GM23338 (cell line): ENCODE measurements at regions not wholly inside any gene's neighbourhood (a gene's known extent, or its start where the extent isn't known, plus 50 kb on each side); places are given as distances from the start of the nearest gene placed in this dataset.

ENCODE experiments used
- ATAC-seq: fragments of 200-7000 bp; cut with Tn5 transposase; 3 replicates; pipeline ENCODE4 v1.9.1; 2020
- DNase-seq: peaks from one replicate; pipeline ENCODE4 v3.0.0-alpha.2; 2015; ENCODE audit warnings: low spot score
- H2AFZ ChIP-seq: fragments of 200-600 bp; sonication (generic); 2 replicates; pipeline ENCODE4 v1.8.0; 2016; ENCODE audit warnings: antibody characterized with exemption, mild to moderate bottlenecking, moderate library complexity
- H3F3A ChIP-seq: fragments of 200-600 bp; sonication (generic); replicated peaks from 2 replicates; pipeline ENCODE4 v1.8.0; 2017; ENCODE audit warnings: antibody characterized with exemption, mixed run types, low read depth
- H3K27ac ChIP-seq: fragments of 200-600 bp; sonication (generic); 2 replicates; pipeline ENCODE4 v1.6.1; 2016; ENCODE audit warnings: low read depth
- H3K27me3 ChIP-seq: fragments of 200-600 bp; sonication (generic); 2 replicates; pipeline ENCODE4 v1.8.0; 2016; ENCODE audit warnings: mild to moderate bottlenecking, mixed run types, moderate library complexity; ENCODE audit not compliant: insufficient read depth
- H3K36me3 ChIP-seq: fragments of 200-600 bp; sonication (generic); 2 replicates; pipeline ENCODE4 v1.8.0; 2016; ENCODE audit warnings: mild to moderate bottlenecking; ENCODE audit not compliant: insufficient read depth
- H3K4me1 ChIP-seq: fragments of 200-600 bp; sonication (generic); 2 replicates; pipeline ENCODE4 v1.8.0; 2016; ENCODE audit warnings: mild to moderate bottlenecking, moderate library complexity; ENCODE audit not compliant: insufficient read depth
- H3K4me2 ChIP-seq: fragments of 200-600 bp; sonication (generic); 2 replicates; pipeline ENCODE4 v1.7.1; 2017; ENCODE audit warnings: mixed run types
- H3K4me3 ChIP-seq: fragments of 200-600 bp; sonication (generic); 2 replicates; pipeline ENCODE4 v1.6.1; 2016; ENCODE audit warnings: mixed run types
- H3K79me2 ChIP-seq: fragments of 200-600 bp; sonication (generic); replicated peaks from 2 replicates; pipeline ENCODE4 v1.8.0; 2017; ENCODE audit warnings: mild to moderate bottlenecking; ENCODE audit not compliant: insufficient read depth
- H3K9me2 ChIP-seq: fragments of 200-600 bp; sonication (generic); 2 replicates; pipeline ENCODE4 v1.8.0; 2017; ENCODE audit not compliant: insufficient read depth
- H4K20me1 ChIP-seq: fragments of 200-600 bp; sonication (generic); replicated peaks from 2 replicates; pipeline ENCODE4 v1.8.0; 2017; ENCODE audit warnings: mild to moderate bottlenecking; ENCODE audit not compliant: insufficient read depth
- H3K27ac Mint-ChIP-seq: 2 replicates; pipeline ENCODE4 v1.8.0; 2020; ENCODE audit warnings: inconsistent platforms, mild to moderate bottlenecking, moderate library complexity, mixed read lengths
- H3K27me3 Mint-ChIP-seq: 3 replicates; pipeline ENCODE4 v1.8.0; 2022; ENCODE audit warnings: low read depth, mild to moderate bottlenecking, moderate library complexity, mixed read lengths, inconsistent platforms; ENCODE audit not compliant: insufficient read depth, poor library complexity
- H3K36me3 Mint-ChIP-seq: 3 replicates; pipeline ENCODE4 v1.8.0; 2021; ENCODE audit warnings: low read depth, mild to moderate bottlenecking, inconsistent platforms, moderate library complexity, mixed read lengths
- H3K4me1 Mint-ChIP-seq: 3 replicates; pipeline ENCODE4 v1.8.0; 2020; ENCODE audit warnings: mild to moderate bottlenecking, inconsistent platforms, mixed read lengths
- H3K4me3 Mint-ChIP-seq: 3 replicates; pipeline ENCODE4 v1.8.0; 2021; ENCODE audit warnings: moderate library complexity, mild to moderate bottlenecking, inconsistent platforms, mixed read lengths
- H3K9me3 Mint-ChIP-seq: 3 replicates; pipeline ENCODE4 v1.8.0; 2020; ENCODE audit warnings: moderate library complexity, mild to moderate bottlenecking, inconsistent platforms, mixed read lengths
- CREB1 ChIP-seq: fragments of 250-450 bp; sonication (Bioruptor Pico); IDR thresholded peaks from 2 replicates; pipeline ENCODE4 v1.5.0; 2020; ENCODE audit warnings: low read depth, mild to moderate bottlenecking, moderate library complexity
- EZH2phosphoT487 ChIP-seq: fragments of 200-600 bp; sonication (generic); IDR thresholded peaks from one replicate; pipeline ENCODE4 v1.8.1; 2018; ENCODE audit warnings: antibody characterized with exemption; ENCODE audit not compliant: unreplicated experiment
- JUNB ChIP-seq: IDR thresholded peaks from one replicate; pipeline ENCODE4 v1.6.1; 2016; ENCODE audit warnings: antibody characterized with exemption; ENCODE audit not compliant: unreplicated experiment
- NANOG ChIP-seq: IDR thresholded peaks from 2 replicates; pipeline ENCODE4 v1.6.1; 2016; ENCODE audit warnings: antibody characterized with exemption, borderline replicate concordance
- STAT1 ChIP-seq: IDR thresholded peaks from one replicate; pipeline ENCODE4 v1.6.1; 2016; ENCODE audit warnings: antibody characterized with exemption; ENCODE audit not compliant: unreplicated experiment
- ZNF114 ChIP-seq: fragments of 250-450 bp; sonication (Bioruptor Pico); IDR thresholded peaks from 2 replicates; pipeline ENCODE4 v1.5.0; 2020; ENCODE audit warnings: mild to moderate bottlenecking, moderate library complexity
- ZNF331 ChIP-seq: fragments of 250-450 bp; sonication (Bioruptor Pico); IDR thresholded peaks from 2 replicates; pipeline ENCODE4 v1.5.0; 2020; ENCODE audit warnings: low read depth, mild to moderate bottlenecking, moderate library complexity
- TF ChIP-seq, protein P1 (sequence below), 2 experiments: fragments of 200-600 bp in 1 of 2; sonication (generic) in 1 of 2; conservative IDR thresholded peaks; 2 replicates each; pipeline versions ENCODE4 v1.5.1 to v1.6.1; 2016 to 2017; ENCODE audit warnings: antibody characterized with exemption in 2 of 2, low read depth in 2 of 2, mild to moderate bottlenecking in 2 of 2, moderate library complexity in 1 of 2
- TF ChIP-seq, protein P2 (sequence below): IDR thresholded peaks from 2 replicates; pipeline ENCODE4 v1.6.1; 2016; ENCODE audit warnings: antibody characterized with exemption
- TF ChIP-seq, protein P3 (sequence below): IDR thresholded peaks from one replicate; pipeline ENCODE4 v1.6.1; 2018; ENCODE audit warnings: antibody characterized with exemption; ENCODE audit not compliant: unreplicated experiment

DNA sequence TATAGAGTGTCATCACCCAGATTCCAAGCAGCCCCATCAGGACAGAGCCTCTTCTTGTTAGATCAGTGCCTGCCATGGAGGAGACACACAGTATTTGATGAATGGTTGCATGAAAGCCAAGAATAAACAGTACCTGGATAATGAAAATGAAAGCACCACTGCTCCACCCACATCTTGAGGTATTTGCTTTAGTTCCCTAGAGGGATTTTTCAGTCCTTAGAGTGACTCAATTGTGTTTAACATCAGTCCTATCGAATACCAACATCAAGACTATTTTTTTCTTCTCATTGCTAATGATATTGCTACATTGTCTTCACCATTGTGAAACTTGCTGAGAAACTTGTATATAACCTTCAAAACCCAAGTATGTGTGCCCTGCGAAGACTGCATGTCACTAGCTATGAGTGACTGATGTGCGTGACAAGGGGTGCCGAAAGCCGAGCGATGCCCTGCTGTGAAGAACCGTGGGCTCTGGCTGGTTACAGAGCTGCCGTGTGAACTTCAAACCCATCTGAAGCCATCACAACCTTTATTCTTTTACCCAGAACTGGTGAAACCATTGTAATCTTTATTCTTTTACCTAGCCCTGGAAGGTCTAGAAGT lies 211.3 kb upstream of the FAT1 start:
- H3K36me3 ChIP-seq, result no peaks in the 10 kb centered on the region
- H3K9me2 ChIP-seq, result no peaks in the 10 kb centered on the region; the same call in 1 of the 2 replicates
- Mint-ChIP-seq H3K4me3 (no peak overlapping the region), H3K27ac (no peak overlapping the region), H3K36me3 (no peaks in the 10 kb centered on the region), H3K9me3 (peaks cover 4% of the 10 kb centered on the region; the same call in 2 of the 3 replicates), H3K27me3 (no peaks in the 10 kb centered on the region), H3K4me1 (peaks cover 4% of the 10 kb centered on the region)
- no peaks in the 10 kb centered on the region for H3K27me3 ChIP-seq
- no peak for TF ChIP-seq STAT1
- TF ChIP-seq, protein P1, sequence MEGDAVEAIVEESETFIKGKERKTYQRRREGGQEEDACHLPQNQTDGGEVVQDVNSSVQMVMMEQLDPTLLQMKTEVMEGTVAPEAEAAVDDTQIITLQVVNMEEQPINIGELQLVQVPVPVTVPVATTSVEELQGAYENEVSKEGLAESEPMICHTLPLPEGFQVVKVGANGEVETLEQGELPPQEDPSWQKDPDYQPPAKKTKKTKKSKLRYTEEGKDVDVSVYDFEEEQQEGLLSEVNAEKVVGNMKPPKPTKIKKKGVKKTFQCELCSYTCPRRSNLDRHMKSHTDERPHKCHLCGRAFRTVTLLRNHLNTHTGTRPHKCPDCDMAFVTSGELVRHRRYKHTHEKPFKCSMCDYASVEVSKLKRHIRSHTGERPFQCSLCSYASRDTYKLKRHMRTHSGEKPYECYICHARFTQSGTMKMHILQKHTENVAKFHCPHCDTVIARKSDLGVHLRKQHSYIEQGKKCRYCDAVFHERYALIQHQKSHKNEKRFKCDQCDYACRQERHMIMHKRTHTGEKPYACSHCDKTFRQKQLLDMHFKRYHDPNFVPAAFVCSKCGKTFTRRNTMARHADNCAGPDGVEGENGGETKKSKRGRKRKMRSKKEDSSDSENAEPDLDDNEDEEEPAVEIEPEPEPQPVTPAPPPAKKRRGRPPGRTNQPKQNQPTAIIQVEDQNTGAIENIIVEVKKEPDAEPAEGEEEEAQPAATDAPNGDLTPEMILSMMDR (conservative IDR thresholded peaks at IDR 0.05; ENCODE audit: low read depth in 2 of 2), result no peak
- no peak for TF ChIP-seq CREB1
- TF ChIP-seq EZH2phosphoT487, result no peak
- TF ChIP-seq, protein P2, sequence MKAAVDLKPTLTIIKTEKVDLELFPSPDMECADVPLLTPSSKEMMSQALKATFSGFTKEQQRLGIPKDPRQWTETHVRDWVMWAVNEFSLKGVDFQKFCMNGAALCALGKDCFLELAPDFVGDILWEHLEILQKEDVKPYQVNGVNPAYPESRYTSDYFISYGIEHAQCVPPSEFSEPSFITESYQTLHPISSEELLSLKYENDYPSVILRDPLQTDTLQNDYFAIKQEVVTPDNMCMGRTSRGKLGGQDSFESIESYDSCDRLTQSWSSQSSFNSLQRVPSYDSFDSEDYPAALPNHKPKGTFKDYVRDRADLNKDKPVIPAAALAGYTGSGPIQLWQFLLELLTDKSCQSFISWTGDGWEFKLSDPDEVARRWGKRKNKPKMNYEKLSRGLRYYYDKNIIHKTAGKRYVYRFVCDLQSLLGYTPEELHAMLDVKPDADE, result no peak
- TF ChIP-seq JUNB, result no peak
- no peak for TF ChIP-seq NANOG
- TF ChIP-seq ZNF331, result no peak
- no peak for TF ChIP-seq ZNF114 (CRISPR knock-in tag)
- H2AFZ ChIP-seq, result no peak overlapping the region
- no peaks in the 10 kb centered on the region for H3F3A ChIP-seq
- DNase-seq (no peak), ATAC-seq (no peak)
- no peaks in the 10 kb centered on the region for H4K20me1 ChIP-seq
- no peak overlapping the region for H3K27ac ChIP-seq
- H3K4me3 ChIP-seq, result no peak overlapping the region
- H3K79me2 ChIP-seq, result no peaks in the 10 kb centered on the region
- H3K4me2 ChIP-seq, result no peak overlapping the region
- H3K4me1 ChIP-seq, result 0 out of 2 replicates have a peak, but pooled peaks cover 6% of the 10 kb centered on the region

DNA sequence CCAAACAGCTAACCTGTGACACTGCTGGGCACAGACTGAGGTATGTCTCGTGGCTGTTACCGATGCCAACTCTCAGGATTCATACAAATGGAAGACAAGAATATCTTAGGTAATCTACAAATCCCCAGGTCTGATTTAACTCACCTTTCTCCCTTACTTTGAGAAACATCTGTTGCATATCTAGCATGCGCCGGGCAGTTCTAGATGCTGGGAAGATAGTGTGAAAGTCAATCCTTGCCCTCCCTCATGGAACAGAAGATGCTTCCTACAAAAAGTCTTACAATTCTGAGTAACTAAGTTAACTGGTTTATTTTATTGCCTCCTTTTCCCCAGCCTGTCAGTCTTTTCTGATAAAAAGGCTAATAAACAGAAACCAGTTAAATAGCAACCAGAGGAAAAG lies 212.2 kb upstream of the FAT1 start:
- Histone ChIP-seq H3K9me2 (peaks cover 5% of the 10 kb centered on the region; the same call in 1 of the 2 replicates), H3K36me3 (no peaks in the 10 kb centered on the region), H3K4me2 (no peak overlapping the region), H3F3A (no peaks in the 10 kb centered on the region), H3K27me3 (no peaks in the 10 kb centered on the region), H3K4me3 (no peak overlapping the region), H3K27ac (no peak overlapping the region), H2AFZ (no peak overlapping the region), H4K20me1 (no peaks in the 10 kb centered on the region), H3K79me2 (no peaks in the 10 kb centered on the region), H3K4me1 (0 out of 2 replicates have a peak, but pooled peaks cover 6% of the 10 kb centered on the region)
- no peak overlapping the region for H3K4me3 Mint-ChIP-seq
- no peak for DNase-seq
- H3K27me3 Mint-ChIP-seq, result no peaks in the 10 kb centered on the region
- ATAC-seq, result no peak
- H3K27ac Mint-ChIP-seq, result no peak overlapping the region
- H3K4me1 Mint-ChIP-seq, result peaks cover 4% of the 10 kb centered on the region
- H3K36me3 Mint-ChIP-seq, result no peaks in the 10 kb centered on the region
- no peaks in the 10 kb centered on the region; the same call in 2 of the 3 replicates for H3K9me3 Mint-ChIP-seq
- no peak for TF ChIP-seq ZNF114 (CRISPR knock-in tag)
- TF ChIP-seq, protein P3, sequence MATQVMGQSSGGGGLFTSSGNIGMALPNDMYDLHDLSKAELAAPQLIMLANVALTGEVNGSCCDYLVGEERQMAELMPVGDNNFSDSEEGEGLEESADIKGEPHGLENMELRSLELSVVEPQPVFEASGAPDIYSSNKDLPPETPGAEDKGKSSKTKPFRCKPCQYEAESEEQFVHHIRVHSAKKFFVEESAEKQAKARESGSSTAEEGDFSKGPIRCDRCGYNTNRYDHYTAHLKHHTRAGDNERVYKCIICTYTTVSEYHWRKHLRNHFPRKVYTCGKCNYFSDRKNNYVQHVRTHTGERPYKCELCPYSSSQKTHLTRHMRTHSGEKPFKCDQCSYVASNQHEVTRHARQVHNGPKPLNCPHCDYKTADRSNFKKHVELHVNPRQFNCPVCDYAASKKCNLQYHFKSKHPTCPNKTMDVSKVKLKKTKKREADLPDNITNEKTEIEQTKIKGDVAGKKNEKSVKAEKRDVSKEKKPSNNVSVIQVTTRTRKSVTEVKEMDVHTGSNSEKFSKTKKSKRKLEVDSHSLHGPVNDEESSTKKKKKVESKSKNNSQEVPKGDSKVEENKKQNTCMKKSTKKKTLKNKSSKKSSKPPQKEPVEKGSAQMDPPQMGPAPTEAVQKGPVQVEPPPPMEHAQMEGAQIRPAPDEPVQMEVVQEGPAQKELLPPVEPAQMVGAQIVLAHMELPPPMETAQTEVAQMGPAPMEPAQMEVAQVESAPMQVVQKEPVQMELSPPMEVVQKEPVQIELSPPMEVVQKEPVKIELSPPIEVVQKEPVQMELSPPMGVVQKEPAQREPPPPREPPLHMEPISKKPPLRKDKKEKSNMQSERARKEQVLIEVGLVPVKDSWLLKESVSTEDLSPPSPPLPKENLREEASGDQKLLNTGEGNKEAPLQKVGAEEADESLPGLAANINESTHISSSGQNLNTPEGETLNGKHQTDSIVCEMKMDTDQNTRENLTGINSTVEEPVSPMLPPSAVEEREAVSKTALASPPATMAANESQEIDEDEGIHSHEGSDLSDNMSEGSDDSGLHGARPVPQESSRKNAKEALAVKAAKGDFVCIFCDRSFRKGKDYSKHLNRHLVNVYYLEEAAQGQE, result no peak
